Panc1 (cell line): ENCODE measurements at regions not wholly inside any gene's neighbourhood (a gene's known extent, or its start where the extent isn't known, plus 50 kb on each side); places are given as distances from the start of the nearest gene placed in this dataset.

Experiments used
- ATAC-seq: fragments of 200-7000 bp; cut with Tn5 transposase; 2 replicates; pipeline ENCODE4 v1.9.1; 2020; ENCODE audit warnings: mild to moderate bottlenecking, moderate library complexity
- BruUV-seq: library from RNA; stranded (reverse); fragments of 400-500 nt; replicated peaks from 2 replicates; lab custom pipeline; 2021; lab: Mats Ljungman, UMichigan
- CTCF ChIA-PET: fragments of 300-600 bp; sonication (Branson Sonifier 250); formaldehyde crosslinking; loops from one replicate; lab custom pipeline; 2022; ENCODE audit warnings: antibody characterized with exemption; lab: Charles Lee
- POLR2A ChIA-PET: fragments of 300-600 bp; sonication (Branson Sonifier 250); formaldehyde crosslinking; loops from one replicate; lab custom pipeline; 2022; ENCODE audit warnings: antibody characterized with exemption; lab: Charles Lee
- DNase-seq: peaks from one replicate; pipeline ENCODE4 v3.0.0-alpha.2; 2010; ENCODE audit warnings: low read depth, low spot score
- H3K27ac ChIP-seq: 2 replicates; pipeline ENCODE4 v1.5.1; 2011; ENCODE audit warnings: mild to moderate bottlenecking, low read length, inconsistent platforms
- H3K27me3 ChIP-seq: fragments of 200-500 bp; sonication (Bioruptor generic); 2 replicates; pipeline ENCODE4 v1.6.0; 2014; ENCODE audit warnings: low read length, inconsistent platforms; ENCODE audit not compliant: control insufficient read depth, insufficient read depth
- H3K36me3 ChIP-seq: fragments of 200-500 bp; sonication (Bioruptor generic); 2 replicates; pipeline ENCODE4 v1.5.1; 2014; ENCODE audit warnings: inconsistent platforms, mild to moderate bottlenecking, low read length, moderate library complexity; ENCODE audit not compliant: control insufficient read depth, insufficient read depth
- H3K4me1 ChIP-seq: 2 replicates; pipeline ENCODE4 v1.5.1; 2011; ENCODE audit warnings: inconsistent platforms, mild to moderate bottlenecking, low read length, moderate library complexity; ENCODE audit not compliant: control insufficient read depth, insufficient read depth
- H3K4me3 ChIP-seq, 2 experiments: 2 replicates each; pipeline ENCODE4 v1.5.1; 2011 to 2012; ENCODE audit warnings: low read depth in 2 of 2, low read length in 2 of 2, mild to moderate bottlenecking in 2 of 2, inconsistent platforms in 1 of 2, moderate library complexity in 1 of 2
- H3K9me3 ChIP-seq: fragments of 200-500 bp; sonication (Bioruptor generic); 2 replicates; pipeline ENCODE4 v1.5.1; 2014; ENCODE audit warnings: low read depth, mild to moderate bottlenecking, inconsistent platforms, low read length, moderate library complexity; ENCODE audit not compliant: control insufficient read depth, insufficient read depth
- POLR2AphosphoS5 ChIP-seq: IDR thresholded peaks from 2 replicates; pipeline ENCODE4 v1.6.1; 2012; ENCODE audit warnings: mild to moderate bottlenecking, low read depth, low read length, moderate library complexity
- SIN3A ChIP-seq: IDR thresholded peaks from 2 replicates; pipeline ENCODE4 v1.6.1; 2012; ENCODE audit warnings: low read depth, mild to moderate bottlenecking, low read length, moderate library complexity, borderline replicate concordance; ENCODE audit not compliant: insufficient read depth
- TCF7L2 ChIP-seq: IDR thresholded peaks from 2 replicates; pipeline ENCODE4 v1.6.1; 2011; ENCODE audit warnings: mild to moderate bottlenecking, low read depth, low read length, inconsistent platforms
- in situ Hi-C: cut with HindIII; loops from 2 replicates; pipeline ENCODE4 v1.10.0; 2016; ENCODE audit warnings: low sequenced_read_pairs, low pct_unique_long_range_greater_than_20kb
- intact Hi-C: fragments of 100-400 bp; cut with micrococcal nuclease; formaldehyde crosslinking; loops from one replicate; pipeline ENCODE4 v1.10.0; 2022; ENCODE audit not compliant: unreplicated experiment
- TF ChIP-seq, protein P1 (sequence below): fragments of 450-650 bp; IDR thresholded peaks from 2 replicates; pipeline ENCODE4 v1.5.1; 2017; ENCODE audit warnings: mild to moderate bottlenecking
- TF ChIP-seq, protein P2 (sequence below), 2 experiments: IDR thresholded peaks; 2 replicates each; pipeline ENCODE4 v1.6.1; 2011 to 2012; ENCODE audit warnings: low read depth in 2 of 2, control low read depth in 1 of 2, low read length in 1 of 2, mild to moderate bottlenecking in 1 of 2, moderate library complexity in 1 of 2; ENCODE audit not compliant: insufficient read depth in 1 of 2

DNA sequence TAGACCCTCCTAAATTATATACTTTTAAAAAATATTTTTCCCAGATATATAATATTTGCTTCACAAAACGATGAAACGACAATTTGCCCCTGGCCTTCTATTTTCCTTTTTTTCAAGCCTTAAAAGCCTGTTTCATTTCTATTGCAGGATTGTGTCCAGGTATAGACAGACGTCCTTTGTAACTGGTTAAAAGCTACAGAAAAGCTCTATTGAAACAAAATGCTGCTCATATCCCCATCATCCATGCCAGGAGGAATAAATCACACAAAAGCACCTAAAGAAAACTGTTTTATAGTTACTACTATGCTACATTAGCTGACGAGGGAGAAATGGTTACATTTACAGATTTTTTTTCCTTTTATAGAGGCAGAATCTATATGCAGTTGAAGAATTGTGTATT is 765.1 kb downstream of the DIAPH3 start:
- CTCF ChIA-PET, result no interaction called here
- ATAC-seq (no peak), DNase-seq (no peak)
- POLR2A ChIA-PET, result no interaction called here
- no peak overlapping the region for H3K27ac ChIP-seq
- no peak for TF ChIP-seq TCF7L2
- no peak for TF ChIP-seq POLR2AphosphoS5
- TF ChIP-seq, protein P1, sequence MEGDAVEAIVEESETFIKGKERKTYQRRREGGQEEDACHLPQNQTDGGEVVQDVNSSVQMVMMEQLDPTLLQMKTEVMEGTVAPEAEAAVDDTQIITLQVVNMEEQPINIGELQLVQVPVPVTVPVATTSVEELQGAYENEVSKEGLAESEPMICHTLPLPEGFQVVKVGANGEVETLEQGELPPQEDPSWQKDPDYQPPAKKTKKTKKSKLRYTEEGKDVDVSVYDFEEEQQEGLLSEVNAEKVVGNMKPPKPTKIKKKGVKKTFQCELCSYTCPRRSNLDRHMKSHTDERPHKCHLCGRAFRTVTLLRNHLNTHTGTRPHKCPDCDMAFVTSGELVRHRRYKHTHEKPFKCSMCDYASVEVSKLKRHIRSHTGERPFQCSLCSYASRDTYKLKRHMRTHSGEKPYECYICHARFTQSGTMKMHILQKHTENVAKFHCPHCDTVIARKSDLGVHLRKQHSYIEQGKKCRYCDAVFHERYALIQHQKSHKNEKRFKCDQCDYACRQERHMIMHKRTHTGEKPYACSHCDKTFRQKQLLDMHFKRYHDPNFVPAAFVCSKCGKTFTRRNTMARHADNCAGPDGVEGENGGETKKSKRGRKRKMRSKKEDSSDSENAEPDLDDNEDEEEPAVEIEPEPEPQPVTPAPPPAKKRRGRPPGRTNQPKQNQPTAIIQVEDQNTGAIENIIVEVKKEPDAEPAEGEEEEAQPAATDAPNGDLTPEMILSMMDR, result no peak
- TF ChIP-seq SIN3A, result no peak
- TF ChIP-seq, protein P2, sequence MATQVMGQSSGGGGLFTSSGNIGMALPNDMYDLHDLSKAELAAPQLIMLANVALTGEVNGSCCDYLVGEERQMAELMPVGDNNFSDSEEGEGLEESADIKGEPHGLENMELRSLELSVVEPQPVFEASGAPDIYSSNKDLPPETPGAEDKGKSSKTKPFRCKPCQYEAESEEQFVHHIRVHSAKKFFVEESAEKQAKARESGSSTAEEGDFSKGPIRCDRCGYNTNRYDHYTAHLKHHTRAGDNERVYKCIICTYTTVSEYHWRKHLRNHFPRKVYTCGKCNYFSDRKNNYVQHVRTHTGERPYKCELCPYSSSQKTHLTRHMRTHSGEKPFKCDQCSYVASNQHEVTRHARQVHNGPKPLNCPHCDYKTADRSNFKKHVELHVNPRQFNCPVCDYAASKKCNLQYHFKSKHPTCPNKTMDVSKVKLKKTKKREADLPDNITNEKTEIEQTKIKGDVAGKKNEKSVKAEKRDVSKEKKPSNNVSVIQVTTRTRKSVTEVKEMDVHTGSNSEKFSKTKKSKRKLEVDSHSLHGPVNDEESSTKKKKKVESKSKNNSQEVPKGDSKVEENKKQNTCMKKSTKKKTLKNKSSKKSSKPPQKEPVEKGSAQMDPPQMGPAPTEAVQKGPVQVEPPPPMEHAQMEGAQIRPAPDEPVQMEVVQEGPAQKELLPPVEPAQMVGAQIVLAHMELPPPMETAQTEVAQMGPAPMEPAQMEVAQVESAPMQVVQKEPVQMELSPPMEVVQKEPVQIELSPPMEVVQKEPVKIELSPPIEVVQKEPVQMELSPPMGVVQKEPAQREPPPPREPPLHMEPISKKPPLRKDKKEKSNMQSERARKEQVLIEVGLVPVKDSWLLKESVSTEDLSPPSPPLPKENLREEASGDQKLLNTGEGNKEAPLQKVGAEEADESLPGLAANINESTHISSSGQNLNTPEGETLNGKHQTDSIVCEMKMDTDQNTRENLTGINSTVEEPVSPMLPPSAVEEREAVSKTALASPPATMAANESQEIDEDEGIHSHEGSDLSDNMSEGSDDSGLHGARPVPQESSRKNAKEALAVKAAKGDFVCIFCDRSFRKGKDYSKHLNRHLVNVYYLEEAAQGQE (IDR thresholded peaks at IDR 0.05; ENCODE audit: insufficient read depth in 1 of 2, low read depth in 2 of 2, low read length in 1 of 2), result no peak
- no peak overlapping the region for H3K4me3 ChIP-seq
- BruUV-seq, result no TSS peak
- no peaks in the 10 kb centered on the region for H3K4me1 ChIP-seq
- H3K9me3 ChIP-seq, result no peaks in the 10 kb centered on the region
- no peaks in the 10 kb centered on the region for H3K36me3 ChIP-seq
- intact Hi-C loops, result loop anchor here (10.0 kb wide), 1 partner anchor 276 kb away; no protein-coding TSS in a partner anchor
- no peaks in the 10 kb centered on the region for H3K27me3 ChIP-seq
- in situ Hi-C loops, result no loop called here

- H3K9me3 ChIP-seq, result no peaks in the 10 kb centered on the region
- H3K36me3 ChIP-seq, result no peaks in the 10 kb centered on the region
- in situ Hi-C loops, result no loop called here
- intact Hi-C loops, result loop anchor here (10.0 kb wide), 1 partner anchor 275 kb away; no protein-coding TSS in a partner anchor
- no TSS peak for BruUV-seq
- no peak for DNase-seq
- TF ChIP-seq SIN3A (no peak), POLR2AphosphoS5 (no peak), TCF7L2 (no peak)
- TF ChIP-seq, protein P2 (IDR thresholded peaks at IDR 0.05; ENCODE audit: insufficient read depth in 1 of 2, low read depth in 2 of 2, low read length in 1 of 2), result no peak
- TF ChIP-seq, protein P1, result no peak
- no peak overlapping the region for H3K4me3 ChIP-seq
- ChIA-PET POLR2A (no interaction called here), CTCF (no interaction called here)
- H3K4me1 ChIP-seq, result no peaks in the 10 kb centered on the region
- ATAC-seq, result no peak
- no peak overlapping the region for H3K27ac ChIP-seq
- H3K27me3 ChIP-seq, result no peaks in the 10 kb centered on the region
Observed at GRCh38 chr13:59399513-59399912, 764.2 kb downstream of the DIAPH3 start.
